ENCODE measurements at regions not wholly inside any gene's neighbourhood (a gene's known extent, or its start where the extent isn't known, plus 50 kb on each side); places are given as distances from the start of the nearest gene placed in this dataset.

GRCh38 chr2:187716301-187716700 lies 162.1 kb upstream of the TFPI start:
- DNase-seq (no peak), ATAC-seq (no peak)
- TF ChIP-seq, protein P1, sequence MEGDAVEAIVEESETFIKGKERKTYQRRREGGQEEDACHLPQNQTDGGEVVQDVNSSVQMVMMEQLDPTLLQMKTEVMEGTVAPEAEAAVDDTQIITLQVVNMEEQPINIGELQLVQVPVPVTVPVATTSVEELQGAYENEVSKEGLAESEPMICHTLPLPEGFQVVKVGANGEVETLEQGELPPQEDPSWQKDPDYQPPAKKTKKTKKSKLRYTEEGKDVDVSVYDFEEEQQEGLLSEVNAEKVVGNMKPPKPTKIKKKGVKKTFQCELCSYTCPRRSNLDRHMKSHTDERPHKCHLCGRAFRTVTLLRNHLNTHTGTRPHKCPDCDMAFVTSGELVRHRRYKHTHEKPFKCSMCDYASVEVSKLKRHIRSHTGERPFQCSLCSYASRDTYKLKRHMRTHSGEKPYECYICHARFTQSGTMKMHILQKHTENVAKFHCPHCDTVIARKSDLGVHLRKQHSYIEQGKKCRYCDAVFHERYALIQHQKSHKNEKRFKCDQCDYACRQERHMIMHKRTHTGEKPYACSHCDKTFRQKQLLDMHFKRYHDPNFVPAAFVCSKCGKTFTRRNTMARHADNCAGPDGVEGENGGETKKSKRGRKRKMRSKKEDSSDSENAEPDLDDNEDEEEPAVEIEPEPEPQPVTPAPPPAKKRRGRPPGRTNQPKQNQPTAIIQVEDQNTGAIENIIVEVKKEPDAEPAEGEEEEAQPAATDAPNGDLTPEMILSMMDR (IDR thresholded peaks at IDR 0.05): no peak
- no peak overlapping the region for H3K4me3 ChIP-seq
- no peaks in the 10 kb centered on the region for H3K27me3 ChIP-seq (ENCODE audit: low read depth)
- H3K27ac ChIP-seq: no peak overlapping the region
- H3K4me1 ChIP-seq: no peaks in the 10 kb centered on the region
- H3K9me3 ChIP-seq: no peaks in the 10 kb centered on the region
- no peaks in the 10 kb centered on the region for H3K36me3 ChIP-seq
- intact Hi-C loops (cut with DNase I): no loop called here

DNA sequence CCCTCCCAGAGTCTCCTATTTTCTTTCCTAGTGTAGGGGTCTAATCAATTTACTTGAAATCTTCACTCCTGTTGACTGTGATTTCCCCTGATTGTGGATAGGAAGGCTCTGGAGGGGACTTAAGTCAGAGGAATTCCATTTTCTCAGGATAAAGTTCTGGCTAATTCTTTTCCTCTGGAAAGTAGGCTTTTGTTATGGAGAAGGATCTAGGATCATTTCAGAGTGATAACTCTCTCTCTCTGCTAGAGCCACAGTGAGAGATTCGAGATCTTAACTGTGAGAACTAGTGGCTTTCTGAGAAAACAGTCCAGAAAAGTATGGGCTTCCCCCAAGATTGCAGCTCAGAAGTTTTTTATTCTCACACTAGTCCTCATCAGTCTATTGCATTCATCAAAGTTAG lies 163.9 kb upstream of the TFPI start:
- Histone ChIP-seq H3K27me3 (ENCODE audit: low read depth) (no peaks in the 10 kb centered on the region), H3K36me3 (no peaks in the 10 kb centered on the region), H3K4me3 (no peak overlapping the region), H3K27ac (no peak overlapping the region), H3K4me1 (no peaks in the 10 kb centered on the region), H3K9me3 (no peaks in the 10 kb centered on the region)
- intact Hi-C loops (cut with DNase I): no loop called here
- TF ChIP-seq, protein P1 (IDR thresholded peaks at IDR 0.05): no peak
- DNase-seq (no peak), ATAC-seq (no peak)

DNA sequence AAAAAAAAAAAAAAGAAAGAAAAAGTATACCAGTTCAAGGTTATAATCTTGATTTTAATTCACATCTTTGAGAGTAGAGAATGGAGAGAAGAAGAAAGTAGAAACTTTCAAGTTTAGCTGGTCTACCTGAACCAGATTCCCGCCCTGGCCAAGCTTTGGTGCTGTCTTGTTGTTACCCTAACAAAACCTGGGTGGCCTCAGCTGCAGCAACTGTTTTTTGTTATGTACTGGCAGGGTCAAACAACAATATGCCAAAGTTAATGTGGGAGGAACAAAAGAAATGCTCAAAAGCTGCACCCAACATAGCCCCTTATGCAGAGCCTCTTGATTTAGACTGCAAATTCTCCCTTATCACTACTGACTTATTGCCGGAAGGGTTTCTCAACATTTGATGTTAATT lies 165.3 kb upstream of the TFPI start:
- Histone ChIP-seq H3K36me3 (no peaks in the 10 kb centered on the region), H3K4me3 (no peak overlapping the region), H3K4me1 (no peaks in the 10 kb centered on the region), H3K27me3 (ENCODE audit: low read depth) (no peaks in the 10 kb centered on the region), H3K27ac (no peak overlapping the region), H3K9me3 (no peaks in the 10 kb centered on the region)
- TF ChIP-seq, protein P1 (IDR thresholded peaks at IDR 0.05): no peak
- ATAC-seq (no peak), DNase-seq (no peak)
- intact Hi-C loops (cut with DNase I): no loop called here

DNA sequence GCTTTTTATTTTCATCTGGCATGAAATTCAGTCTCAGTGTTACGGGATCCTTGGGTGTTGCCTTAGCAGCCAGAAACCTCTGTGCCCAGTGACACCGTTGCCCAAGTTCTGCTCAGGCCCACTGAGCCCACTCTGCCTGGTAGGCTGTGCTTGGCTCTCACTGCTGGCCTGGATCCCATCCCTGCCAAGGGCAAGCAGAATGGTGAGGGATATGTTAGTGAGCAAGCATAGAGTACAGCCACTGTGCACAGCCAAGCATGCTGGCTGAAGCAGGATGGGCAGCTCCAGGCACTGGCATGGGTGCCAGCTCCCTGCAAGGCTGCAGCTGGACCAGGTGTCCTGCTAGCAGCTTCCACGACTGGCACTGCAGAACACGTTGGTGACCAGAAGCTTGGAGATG lies 194.7 kb upstream of the TFPI start:
- DNase-seq (no peak), ATAC-seq (peak in 1 of 2 donors; percentile 15)
- H3K4me3 ChIP-seq: no peak overlapping the region
- H3K27ac ChIP-seq: no peak overlapping the region
- H3K4me1 ChIP-seq: no peaks in the 10 kb centered on the region
- H3K9me3 ChIP-seq: no peaks in the 10 kb centered on the region
- no peaks in the 10 kb centered on the region for H3K36me3 ChIP-seq
- intact Hi-C loops (cut with DNase I): no loop called here
- H3K27me3 ChIP-seq (ENCODE audit: low read depth): no peaks in the 10 kb centered on the region
- TF ChIP-seq, protein P1 (IDR thresholded peaks at IDR 0.05): no peak

DNA sequence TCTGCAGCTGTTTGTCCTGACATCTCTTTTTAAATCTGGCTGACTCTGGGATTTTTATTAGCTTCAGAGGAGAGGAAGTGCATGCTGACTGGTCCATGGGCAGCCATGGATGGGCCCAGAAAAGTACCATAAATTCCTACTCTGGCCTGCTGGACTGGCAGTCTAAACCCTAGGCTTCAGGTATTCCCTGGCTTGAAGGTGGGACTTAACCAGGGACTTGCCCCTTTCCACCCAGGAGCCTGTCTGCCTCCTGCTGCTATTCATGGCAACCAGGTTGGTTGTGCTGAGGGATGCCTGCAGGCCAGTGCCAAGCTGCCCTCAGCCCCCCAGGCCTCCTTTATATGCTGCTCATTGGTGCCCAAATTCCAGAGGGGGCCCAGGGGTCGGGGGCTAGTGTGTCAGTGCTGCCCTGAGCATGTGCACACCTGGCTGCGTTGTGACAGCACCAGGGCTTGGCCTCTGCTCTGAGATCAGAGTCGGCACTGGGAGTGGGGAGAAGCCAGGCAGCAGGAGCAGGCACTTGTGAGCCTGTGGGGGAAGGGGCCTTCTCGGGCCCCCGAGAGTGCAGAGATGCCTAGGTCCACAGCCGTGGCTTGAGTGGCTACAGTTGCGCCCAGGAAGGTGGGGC lies 195.7 kb upstream of the TFPI start:
- TF ChIP-seq, protein P1 (IDR thresholded peaks at IDR 0.05): no peak
- H3K36me3 ChIP-seq: no peaks in the 10 kb centered on the region
- ATAC-seq (peak; percentile 11 to 35), DNase-seq (peak; percentile 26)
- H3K4me3 ChIP-seq: no peak overlapping the region
- no peaks in the 10 kb centered on the region for H3K27me3 ChIP-seq (ENCODE audit: low read depth)
- intact Hi-C loops (cut with DNase I): no loop called here
- H3K4me1 ChIP-seq: no peaks in the 10 kb centered on the region
- H3K27ac ChIP-seq: no peak overlapping the region
- no peaks in the 10 kb centered on the region for H3K9me3 ChIP-seq
